Keratinocyte (primary cell): ENCODE measurements at regions not wholly inside any gene's neighbourhood (a gene's known extent, or its start where the extent isn't known, plus 50 kb on each side); places are given as distances from the start of the nearest gene placed in this dataset.

ENCODE experiments used
- DNase-seq: peaks from one replicate; pipeline ENCODE4 v3.0.0-alpha.2; 2011; ENCODE audit warnings: low read depth, missing footprints, low spot score
- FAIRE-seq: peaks from 2 replicates; lab custom pipeline; 2011; peaks lifted over from hg19 to GRCh38; lab: Jason Lieb, UNC
- H2AFZ ChIP-seq: 2 replicates; pipeline ENCODE4 v1.6.0; 2012; ENCODE audit warnings: low read length, control low read depth, inconsistent platforms; ENCODE audit not compliant: control insufficient read depth
- H3K27ac ChIP-seq: 2 replicates; pipeline ENCODE4 v1.5.1; 2011; ENCODE audit warnings: low read length; ENCODE audit not compliant: control insufficient read depth, insufficient read depth
- H3K27me3 ChIP-seq: 3 replicates; pipeline ENCODE4 v1.6.0; 2011; ENCODE audit warnings: low read length; ENCODE audit not compliant: control insufficient read depth, insufficient read depth; ENCODE audit errors: extremely low read depth
- H3K36me3 ChIP-seq, 2 experiments: 2 replicates in 1 of 2; 3 replicates in 1 of 2; pipeline ENCODE4 v1.5.1; 2011; ENCODE audit warnings: low read length in 2 of 2, mild to moderate bottlenecking in 1 of 2; ENCODE audit not compliant: control insufficient read depth in 2 of 2, insufficient read depth in 2 of 2; ENCODE audit errors: extremely low read depth in 1 of 2
- H3K4me1 ChIP-seq: 3 replicates; pipeline ENCODE4 v1.5.1; 2011; ENCODE audit warnings: low read length; ENCODE audit not compliant: control insufficient read depth, insufficient read depth; ENCODE audit errors: extremely low read depth
- H3K4me2 ChIP-seq: 3 replicates; pipeline ENCODE4 v1.6.0; 2011; ENCODE audit warnings: low read depth, low read length; ENCODE audit not compliant: control insufficient read depth, insufficient read depth; ENCODE audit errors: extremely low read depth
- H3K4me3 ChIP-seq, 3 experiments: fragments of 200-600 bp in 1 of 3; sonication (generic) in 1 of 3; 2 replicates in 2 of 3; 3 replicates in 1 of 3; pipeline ENCODE4 v1.5.1; 2011 to 2016; ENCODE audit warnings: low read length in 3 of 3, mild to moderate bottlenecking in 3 of 3, control low read depth in 2 of 3, inconsistent platforms in 1 of 3, low read depth in 1 of 3, mixed read lengths in 1 of 3, mixed run types in 1 of 3, moderate library complexity in 1 of 3; ENCODE audit not compliant: control insufficient read depth in 2 of 3, insufficient read depth in 2 of 3; ENCODE audit errors: extremely low read depth in 1 of 3
- H3K79me2 ChIP-seq: 2 replicates; pipeline ENCODE4 v1.6.0; 2012; ENCODE audit warnings: low read length; ENCODE audit not compliant: control insufficient read depth, insufficient read depth
- H3K9ac ChIP-seq: 3 replicates; pipeline ENCODE4 v1.6.0; 2011; ENCODE audit warnings: low read length; ENCODE audit not compliant: control insufficient read depth, insufficient read depth; ENCODE audit errors: extremely low read depth
- H3K9me1 ChIP-seq: 3 replicates; pipeline ENCODE4 v1.6.0; 2011; ENCODE audit warnings: low read length; ENCODE audit not compliant: control insufficient read depth, insufficient read depth; ENCODE audit errors: extremely low read depth
- H3K9me3 ChIP-seq: 2 replicates; pipeline ENCODE4 v1.5.1; 2012; ENCODE audit warnings: low read depth, low read length; ENCODE audit not compliant: control insufficient read depth
- H4K20me1 ChIP-seq: 3 replicates; pipeline ENCODE4 v1.6.0; 2011; ENCODE audit warnings: low read length; ENCODE audit not compliant: control insufficient read depth, insufficient read depth; ENCODE audit errors: extremely low read depth
- EZH2 ChIP-seq: IDR thresholded peaks from one replicate; pipeline ENCODE4 v1.6.1; 2012; ENCODE audit warnings: inconsistent platforms, mild to moderate bottlenecking, low read length, moderate library complexity
- dilution Hi-C: fragments of 300-500 bp; cut with MboI; formaldehyde crosslinking; loops from one replicate; pipeline ENCODE4 v1.7.0; 2020; ENCODE audit warnings: low sequenced_read_pairs; ENCODE audit not compliant: extremely low pct_ligation_motif_present
- TF ChIP-seq, protein P1 (sequence below), 3 experiments: IDR thresholded peaks in 1 of 3; conservative IDR thresholded peaks in 1 of 3; optimal IDR thresholded peaks in 1 of 3; 2 replicates in 2 of 3; 3 replicates in 1 of 3; pipeline versions ENCODE3 to v1.5.1; 2011; ENCODE audit warnings: low read length in 3 of 3, mild to moderate bottlenecking in 3 of 3, moderate library complexity in 2 of 3, control low read depth in 1 of 3, inconsistent platforms in 1 of 3; ENCODE audit not compliant: insufficient read depth in 2 of 3; ENCODE audit errors: extremely low read depth in 1 of 3

DNA sequence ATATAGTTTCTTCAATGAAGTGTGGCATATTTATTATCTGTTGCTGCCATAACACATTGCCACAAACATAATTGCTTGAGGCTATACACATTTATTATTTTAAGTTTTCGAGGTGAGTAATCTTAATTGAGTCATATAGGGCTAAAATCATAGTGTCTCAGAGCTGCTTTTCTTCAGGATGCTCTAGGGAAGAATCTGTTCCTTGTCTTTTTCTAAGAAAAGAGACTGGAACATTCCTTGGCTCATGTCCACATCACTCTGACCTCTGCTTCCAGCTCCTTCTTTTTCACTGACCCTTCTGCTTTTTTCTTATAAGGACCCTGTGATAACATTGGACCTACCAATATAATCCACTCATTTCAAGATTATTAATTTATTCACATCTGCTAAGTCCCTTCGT is 632.4 kb upstream of the TYRP1 start:
- no peak for DNase-seq
- dilution Hi-C loops = no loop called here
- Histone ChIP-seq H3K36me3 (no peaks in the 10 kb centered on the region), H3K9me1 (no peaks in the 10 kb centered on the region), H3K27ac (no peak overlapping the region), H3K4me1 (no peaks in the 10 kb centered on the region), H3K27me3 (no peaks in the 10 kb centered on the region), H2AFZ (no peak overlapping the region), H3K79me2 (no peaks in the 10 kb centered on the region), H3K4me2 (no peak overlapping the region), H4K20me1 (no peaks in the 10 kb centered on the region), H3K9ac (no peak overlapping the region), H3K4me3 (no peak overlapping the region), H3K9me3 (no peaks in the 10 kb centered on the region)
- TF ChIP-seq, protein P1, sequence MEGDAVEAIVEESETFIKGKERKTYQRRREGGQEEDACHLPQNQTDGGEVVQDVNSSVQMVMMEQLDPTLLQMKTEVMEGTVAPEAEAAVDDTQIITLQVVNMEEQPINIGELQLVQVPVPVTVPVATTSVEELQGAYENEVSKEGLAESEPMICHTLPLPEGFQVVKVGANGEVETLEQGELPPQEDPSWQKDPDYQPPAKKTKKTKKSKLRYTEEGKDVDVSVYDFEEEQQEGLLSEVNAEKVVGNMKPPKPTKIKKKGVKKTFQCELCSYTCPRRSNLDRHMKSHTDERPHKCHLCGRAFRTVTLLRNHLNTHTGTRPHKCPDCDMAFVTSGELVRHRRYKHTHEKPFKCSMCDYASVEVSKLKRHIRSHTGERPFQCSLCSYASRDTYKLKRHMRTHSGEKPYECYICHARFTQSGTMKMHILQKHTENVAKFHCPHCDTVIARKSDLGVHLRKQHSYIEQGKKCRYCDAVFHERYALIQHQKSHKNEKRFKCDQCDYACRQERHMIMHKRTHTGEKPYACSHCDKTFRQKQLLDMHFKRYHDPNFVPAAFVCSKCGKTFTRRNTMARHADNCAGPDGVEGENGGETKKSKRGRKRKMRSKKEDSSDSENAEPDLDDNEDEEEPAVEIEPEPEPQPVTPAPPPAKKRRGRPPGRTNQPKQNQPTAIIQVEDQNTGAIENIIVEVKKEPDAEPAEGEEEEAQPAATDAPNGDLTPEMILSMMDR (optimal IDR thresholded peaks at IDR 0.05 in 1 of 3, IDR thresholded peaks at IDR 0.05 in 1 of 3, conservative IDR thresholded peaks at IDR 0.05 in 1 of 3; ENCODE audit: extremely low read depth in 1 of 3, insufficient read depth in 2 of 3, low read length in 3 of 3) = no peak
- TF ChIP-seq EZH2 = no peak
- FAIRE-seq = no peak

DNA sequence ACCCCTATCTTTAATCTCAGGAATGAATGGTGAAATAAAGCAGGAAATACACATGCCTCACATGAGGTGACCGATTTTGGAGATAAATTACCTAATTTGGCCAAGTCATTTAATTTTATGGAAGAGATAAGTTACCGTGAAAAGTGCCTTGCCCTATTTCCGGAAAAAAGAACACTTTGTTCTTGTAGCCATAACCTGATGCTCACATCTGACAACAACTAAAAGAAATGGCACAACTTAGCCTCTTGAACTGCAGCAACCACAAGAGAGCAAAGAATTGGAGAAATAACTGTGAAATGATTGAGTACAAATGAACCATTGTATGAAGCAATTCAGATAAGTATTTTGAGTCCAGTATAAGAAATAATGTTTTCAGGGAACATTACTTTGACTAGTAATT is 628.1 kb upstream of the TYRP1 start:
- TF ChIP-seq, protein P1 (optimal IDR thresholded peaks at IDR 0.05 in 1 of 3, IDR thresholded peaks at IDR 0.05 in 1 of 3, conservative IDR thresholded peaks at IDR 0.05 in 1 of 3; ENCODE audit: extremely low read depth in 1 of 3, insufficient read depth in 2 of 3, low read length in 3 of 3) = no peak
- no peak for TF ChIP-seq EZH2
- Histone ChIP-seq H3K4me1 (no peaks in the 10 kb centered on the region), H3K9ac (no peak overlapping the region), H3K9me3 (no peaks in the 10 kb centered on the region), H3K9me1 (no peaks in the 10 kb centered on the region), H3K79me2 (no peaks in the 10 kb centered on the region), H3K4me2 (no peak overlapping the region), H3K27me3 (no peaks in the 10 kb centered on the region), H3K27ac (no peak overlapping the region), H4K20me1 (no peaks in the 10 kb centered on the region), H3K4me3 (no peak overlapping the region), H2AFZ (no peak overlapping the region), H3K36me3 (no peaks in the 10 kb centered on the region)
- FAIRE-seq (no peak), DNase-seq (no peak)
- dilution Hi-C loops = no loop called here
